ENCODE measurements at regions not wholly inside any gene's neighbourhood (a gene's known extent, or its start where the extent isn't known, plus 50 kb on each side); places are given as distances from the start of the nearest gene placed in this dataset.
A peak's percentile ranks its signal among the peaks of the same experiment; 100 is the strongest.
"Not testable (repeated sequence)": the region's sequence is repeated elsewhere in the genome, so short reads cannot be mapped to it uniquely, and the experiment has no call there.

DNA sequence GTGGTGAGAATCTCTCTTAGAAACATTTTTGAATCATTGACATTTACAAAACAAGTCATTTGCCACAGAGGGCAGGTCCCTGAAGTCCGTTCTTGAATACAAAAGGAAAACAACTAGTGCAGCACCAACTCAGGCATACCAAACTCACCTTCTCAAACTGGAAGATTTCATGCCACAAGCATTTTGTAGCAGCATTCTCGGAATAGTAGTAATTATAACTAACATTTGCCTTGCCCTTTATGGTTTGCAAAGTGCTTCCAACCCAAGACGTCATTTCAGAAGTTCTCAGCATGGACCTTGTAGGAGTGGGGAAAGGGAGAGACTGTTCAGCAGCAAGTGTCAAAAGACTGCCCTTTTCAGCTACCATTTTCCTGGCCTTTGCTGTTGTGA is 344.6 kb downstream of the RFC3 start:
- no peak for DNase-seq (ENCODE audit: low read depth)

DNA sequence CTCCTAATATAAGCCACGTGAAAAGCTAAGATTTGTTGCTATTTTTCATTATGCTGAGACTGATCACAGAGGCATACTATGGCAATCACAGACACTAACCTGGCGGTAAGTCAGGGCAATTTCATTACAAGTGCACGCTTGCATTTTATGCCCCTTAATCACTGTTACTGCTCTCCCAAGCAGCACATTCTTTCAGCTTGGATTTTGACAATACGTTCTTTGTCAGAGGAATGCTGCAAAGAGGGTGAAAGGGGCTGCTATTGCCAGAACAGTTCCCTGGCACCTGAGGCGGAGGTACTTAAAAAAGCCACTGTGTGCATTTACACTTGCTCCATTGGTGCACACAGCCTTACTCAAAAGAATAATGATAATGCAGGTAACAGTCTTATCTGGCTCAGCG is 346.6 kb downstream of the RFC3 start:
- no peak for DNase-seq (ENCODE audit: low read depth)

DNA sequence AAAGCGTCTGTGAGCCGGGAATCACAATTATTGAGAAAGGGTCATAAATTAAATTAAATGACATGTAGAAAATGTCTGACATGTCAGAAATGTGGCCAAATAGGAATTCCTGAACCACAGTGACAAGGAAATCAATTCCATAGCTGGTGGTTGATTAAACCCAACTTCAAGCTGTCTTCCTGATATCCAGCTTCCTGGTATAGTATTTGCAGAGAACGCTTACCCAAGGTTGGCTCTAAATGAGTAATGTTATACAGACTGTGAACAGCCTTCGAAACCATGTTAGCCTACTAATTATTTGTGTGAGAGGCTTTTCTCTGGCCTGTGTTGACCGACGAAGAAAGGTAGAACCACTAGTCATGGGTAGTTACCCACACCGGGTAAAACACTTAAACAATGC is 347.2 kb downstream of the RFC3 start:
- no peak for DNase-seq (ENCODE audit: low read depth)

DNA sequence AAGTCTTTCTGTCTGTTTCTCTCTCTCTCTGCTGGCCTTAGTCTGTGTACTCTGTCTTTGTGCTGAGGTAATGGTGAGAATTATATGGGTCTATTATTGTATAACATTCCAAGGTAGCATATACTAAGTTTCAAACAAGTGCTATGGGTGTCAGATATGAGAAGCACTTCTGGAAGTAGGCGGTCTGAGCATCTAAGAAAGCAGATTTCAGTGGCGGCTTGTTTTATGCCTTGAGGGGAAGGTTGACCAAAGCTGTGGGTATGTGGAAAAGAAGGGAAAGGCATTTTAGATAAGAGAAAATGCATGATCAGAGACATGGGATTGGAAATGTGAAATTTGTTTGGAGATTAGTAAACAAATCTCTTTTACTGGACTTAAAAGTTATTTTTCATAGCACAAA is 348.5 kb downstream of the RFC3 start:
- no peak for DNase-seq (ENCODE audit: low read depth)

DNA sequence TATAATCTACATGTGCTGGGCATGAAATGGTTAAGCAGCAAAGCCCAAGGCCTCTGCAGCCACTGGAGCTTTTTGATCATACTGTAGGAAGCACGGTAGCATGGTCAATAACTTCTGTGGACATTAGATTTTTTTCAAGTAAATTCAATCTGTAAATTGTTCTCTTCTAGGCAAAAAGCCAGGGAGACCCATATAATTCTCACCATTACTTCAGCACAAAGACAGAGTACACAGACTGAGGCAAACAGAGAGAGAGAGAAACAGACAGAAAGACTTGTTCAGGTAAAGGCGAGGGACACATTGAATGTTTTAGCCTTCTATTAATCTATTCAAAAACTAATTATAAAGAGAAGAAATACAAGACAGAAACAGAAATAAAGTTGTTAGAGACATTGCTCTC is 349.4 kb downstream of the RFC3 start:
- DNase-seq (ENCODE audit: low read depth): no peak

DNA sequence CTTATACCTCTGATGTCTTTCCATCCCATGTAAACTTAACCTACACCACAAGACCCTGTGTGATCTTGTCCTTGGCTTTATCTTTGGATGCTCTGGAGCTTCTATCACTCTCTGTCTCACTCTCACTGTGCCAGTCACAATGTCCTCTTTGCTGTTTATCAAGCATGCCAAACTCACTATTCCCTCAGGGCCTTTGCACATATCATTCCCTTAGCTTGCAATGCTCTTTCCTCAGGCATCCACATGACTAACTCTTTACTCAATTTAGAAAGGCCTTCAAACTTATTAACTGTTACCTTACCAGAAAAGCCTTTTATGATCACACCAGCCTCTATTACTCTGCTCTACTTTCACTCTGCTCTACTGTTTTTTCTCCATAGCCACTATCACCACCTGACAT is 354.1 kb downstream of the RFC3 start:
- no peak for DNase-seq (ENCODE audit: low read depth)

DNA sequence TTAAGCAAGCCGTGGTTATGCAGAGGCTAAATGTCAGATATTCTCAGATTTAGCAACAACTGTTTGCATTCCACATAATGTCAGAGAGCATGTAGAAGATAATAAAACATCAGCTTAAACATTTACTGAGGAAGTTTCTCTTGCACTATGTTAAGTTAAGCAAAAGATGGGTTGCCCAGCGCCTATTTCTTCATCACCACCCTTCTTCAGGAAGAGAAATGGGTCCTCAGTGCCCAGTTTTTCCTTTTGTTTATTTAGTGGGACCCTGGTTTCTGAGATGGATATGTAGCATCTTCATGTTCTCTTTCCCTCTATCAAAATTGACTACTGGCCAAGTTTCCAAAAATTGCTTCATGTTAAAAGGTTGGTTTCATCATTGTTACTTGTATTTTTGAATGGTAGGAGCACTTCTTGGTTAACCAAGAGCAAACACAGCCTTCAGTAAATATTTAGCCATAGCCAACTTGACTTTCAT is 356.8 kb downstream of the RFC3 start:
- DNase-seq (ENCODE audit: low read depth): no peak

DNA sequence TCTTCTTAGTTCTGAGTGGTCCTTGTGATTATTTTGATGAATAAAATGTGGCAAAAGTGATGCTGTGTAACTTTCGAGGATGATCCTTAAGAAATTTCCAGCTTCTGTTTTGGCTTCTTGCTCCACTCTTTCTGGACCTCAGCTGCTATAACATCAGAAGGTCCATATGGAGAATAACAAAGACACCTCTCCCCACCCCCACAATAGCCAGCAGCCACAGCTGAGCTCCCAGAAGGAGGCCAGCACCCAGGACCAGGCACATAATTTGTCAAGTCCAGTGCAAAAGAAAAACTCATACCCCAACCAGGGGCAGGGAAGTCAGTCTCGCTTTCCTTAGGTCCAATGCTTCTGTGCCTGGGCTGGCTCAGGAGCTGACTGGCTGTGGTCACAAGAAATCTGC is 357.6 kb downstream of the RFC3 start:
- no peak for DNase-seq (ENCODE audit: low read depth)

DNA sequence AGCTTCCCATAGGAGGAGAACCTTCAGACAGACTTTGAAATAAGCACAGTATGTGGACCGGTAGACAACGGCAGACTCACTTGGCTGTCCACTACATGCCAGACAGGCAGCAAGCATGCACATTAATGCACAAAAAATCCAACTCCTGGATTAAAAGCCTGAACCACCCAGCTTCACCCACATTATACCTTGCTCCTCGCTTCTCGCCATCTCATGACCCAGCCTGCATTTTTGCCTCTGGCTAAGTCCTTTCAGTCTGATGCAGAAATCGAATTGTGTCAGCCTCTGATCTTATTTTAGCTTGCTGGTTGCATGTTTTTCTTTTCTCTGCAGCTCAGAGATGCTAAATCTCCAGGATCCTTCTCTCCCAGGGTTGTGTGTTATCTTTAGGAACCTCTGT is 358.7 kb downstream of the RFC3 start:
- DNase-seq (ENCODE audit: low read depth): no peak

DNA sequence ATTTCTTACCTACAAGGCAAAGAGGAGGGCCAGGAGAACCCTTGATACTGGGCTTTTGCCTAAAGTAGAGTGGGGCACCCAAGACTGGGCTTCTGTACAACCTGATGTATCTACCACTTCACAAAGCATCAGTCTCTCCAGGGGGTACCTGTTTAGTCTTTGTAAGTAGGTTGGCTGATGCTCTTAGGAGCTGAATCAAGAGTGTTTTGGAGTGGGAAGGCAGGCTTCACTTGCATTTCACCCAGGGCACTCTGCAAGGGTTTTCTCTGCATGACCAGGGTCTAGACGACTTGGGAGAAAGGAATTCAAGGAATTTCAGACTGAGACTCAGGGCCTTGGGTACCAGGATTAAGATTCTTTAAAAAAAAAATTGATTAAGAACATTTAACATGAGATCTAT is 361.5 kb downstream of the RFC3 start:
- no peak for DNase-seq (ENCODE audit: low read depth)

DNA sequence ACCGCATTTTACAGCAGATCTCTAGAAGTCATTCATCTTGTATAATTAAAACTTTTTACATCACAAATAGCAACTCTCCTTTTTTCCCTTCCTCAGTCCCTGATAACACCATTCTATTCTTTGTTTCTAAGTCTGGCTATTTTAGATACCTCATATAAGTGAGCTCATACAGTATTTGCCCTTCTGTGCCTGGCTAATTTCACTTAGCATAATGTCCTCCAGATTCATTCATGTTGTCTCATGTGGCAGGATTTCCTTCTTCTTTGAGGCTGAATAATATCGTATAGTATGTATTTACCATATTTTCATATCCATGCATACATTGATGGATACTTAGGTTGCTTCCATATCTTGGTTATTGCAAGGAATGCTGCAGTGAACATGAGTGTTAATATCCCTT is 362.0 kb downstream of the RFC3 start:
- no peak for DNase-seq (ENCODE audit: low read depth)

DNA sequence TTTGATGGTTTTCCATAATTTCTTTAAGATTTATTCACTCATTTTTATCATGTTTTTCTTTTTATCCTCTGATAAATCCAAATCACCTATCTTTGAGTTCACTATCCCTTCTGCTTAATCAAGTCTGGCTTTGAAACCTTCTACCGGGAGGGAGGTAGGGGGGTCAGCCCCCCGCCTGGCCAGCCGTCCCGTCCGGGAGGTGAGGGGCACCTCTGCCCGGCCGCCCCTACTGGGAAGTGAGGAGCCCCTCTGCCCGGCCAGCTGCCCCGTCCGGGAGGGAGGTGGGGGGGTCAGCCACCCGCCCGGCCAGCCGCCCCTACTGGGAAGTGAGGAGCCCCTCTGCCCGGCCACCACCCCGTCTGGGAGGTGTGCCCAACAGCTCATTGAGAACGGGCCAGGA is 363.3 kb downstream of the RFC3 start:
- DNase-seq (ENCODE audit: low read depth): not testable (repeated sequence)

DNA sequence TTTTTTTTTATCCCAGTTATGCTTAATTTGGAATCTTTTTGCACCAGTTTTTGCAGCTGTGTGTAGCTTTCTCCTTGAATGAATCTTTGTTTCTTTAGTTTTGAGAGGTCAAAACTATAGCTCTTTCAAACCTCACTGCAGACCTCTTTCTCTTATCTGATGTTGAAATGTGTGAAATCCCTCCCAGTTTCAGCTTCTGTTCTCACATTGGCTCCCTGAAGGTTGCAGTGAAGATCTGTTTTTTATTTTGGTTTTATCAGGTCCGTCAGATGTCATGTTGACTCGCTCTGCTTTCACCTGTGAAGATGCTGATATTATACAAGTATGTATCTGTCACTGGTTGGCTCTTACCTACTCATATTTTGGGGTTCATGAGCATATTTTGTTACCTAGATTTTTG is 372.0 kb downstream of the RFC3 start:
- DNase-seq (ENCODE audit: low read depth): no peak

DNA sequence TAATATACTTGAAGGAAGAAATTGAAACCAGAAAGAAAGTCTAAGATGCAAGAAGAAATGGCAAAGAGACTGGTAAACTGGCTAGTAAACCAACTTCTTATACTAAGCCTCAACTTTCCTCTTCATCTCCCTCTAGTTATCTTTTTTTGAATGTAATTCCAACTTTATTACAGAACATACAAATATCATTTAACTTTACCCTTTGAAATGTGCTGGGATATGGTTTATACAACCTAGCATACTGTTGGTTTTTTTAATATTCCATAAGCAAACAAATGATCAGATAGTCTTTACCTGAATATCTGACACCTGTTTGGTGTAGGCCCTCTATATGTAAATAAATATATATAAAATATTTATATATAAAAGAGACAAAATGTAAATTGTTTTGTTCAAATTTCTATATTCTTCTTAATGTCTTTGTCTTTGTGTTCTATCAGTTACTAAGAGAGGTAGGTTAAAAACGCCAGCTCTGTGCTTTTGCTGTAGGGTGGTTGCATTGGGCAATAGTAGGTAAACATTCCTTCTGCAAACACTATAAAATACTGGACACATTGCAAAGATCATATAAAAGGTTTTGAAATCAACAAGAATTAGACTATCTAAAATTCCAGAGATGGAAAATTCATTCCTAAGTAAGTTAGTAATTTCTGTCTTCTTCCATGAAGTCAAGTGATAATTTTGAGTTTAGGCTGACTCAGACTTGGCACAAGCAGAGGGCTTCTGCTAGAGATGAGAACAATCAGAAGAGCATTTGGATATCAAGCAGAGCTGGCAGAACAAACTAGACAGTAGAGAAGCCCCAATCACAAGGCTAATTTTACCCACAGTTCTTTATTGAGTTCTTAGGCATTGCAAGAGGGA is 383.3 kb downstream of the RFC3 start:
- DNase-seq (ENCODE audit: low read depth): no peak

DNA sequence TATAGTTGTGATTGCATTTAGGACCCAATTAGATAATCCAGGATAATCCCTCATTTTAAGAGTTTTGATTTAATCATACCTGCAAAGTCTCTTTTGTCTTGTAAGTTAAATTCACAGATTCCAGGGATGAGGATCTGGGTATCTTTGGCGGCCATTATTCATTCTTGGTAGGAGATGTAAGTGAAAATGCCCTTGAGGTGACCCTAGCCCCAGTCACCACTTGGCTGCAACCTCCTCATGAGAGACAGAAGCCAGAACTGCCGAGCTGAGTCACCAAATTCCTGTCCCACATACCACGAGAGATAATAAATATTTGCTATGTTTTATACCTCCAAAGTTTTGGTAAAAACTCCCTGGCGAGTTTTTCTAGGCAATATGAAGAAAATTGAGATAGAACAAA is 389.4 kb downstream of the RFC3 start:
- peak; percentile 76 for DNase-seq (ENCODE audit: low read depth)

DNA sequence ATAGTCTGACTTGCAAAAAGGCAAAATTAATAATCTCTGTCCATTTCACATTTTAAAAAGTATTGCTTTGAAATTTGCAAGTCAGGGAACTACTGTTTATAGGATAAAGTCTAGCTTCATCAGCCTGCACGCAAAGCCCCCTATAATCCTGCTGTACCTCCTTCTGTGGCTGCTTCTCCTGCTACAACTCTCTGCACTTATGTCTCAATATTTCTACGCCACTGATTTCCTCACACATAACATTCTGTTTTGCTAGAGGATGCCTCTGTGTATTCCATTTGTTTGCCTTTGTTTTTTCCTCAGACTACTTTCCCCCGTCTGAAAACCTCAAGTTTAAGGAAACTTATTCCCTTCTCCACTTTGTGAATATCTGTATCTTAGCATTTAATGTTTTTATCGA is 389.9 kb downstream of the RFC3 start:
- no peak for DNase-seq (ENCODE audit: low read depth)

DNA sequence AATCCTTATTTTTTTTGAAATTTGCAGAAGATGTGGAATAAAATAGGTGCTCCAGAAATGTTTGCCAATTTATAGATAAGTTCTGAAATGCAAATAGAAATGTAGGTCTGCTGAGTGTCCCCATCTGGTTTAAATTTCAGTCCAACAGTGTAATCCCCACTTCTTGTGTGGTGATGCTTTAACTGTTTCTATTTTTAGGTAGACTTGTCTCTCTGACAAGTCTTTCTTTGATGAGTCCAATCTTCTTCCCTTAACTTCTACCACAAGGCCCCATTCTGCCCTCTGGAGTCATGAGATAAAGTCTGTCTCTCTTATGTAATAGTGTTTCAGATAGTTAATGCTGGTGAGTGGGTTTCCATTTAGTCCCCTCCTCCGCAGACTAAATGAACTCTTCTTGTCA is 390.4 kb downstream of the RFC3 start:
- no peak for DNase-seq (ENCODE audit: low read depth)

DNA sequence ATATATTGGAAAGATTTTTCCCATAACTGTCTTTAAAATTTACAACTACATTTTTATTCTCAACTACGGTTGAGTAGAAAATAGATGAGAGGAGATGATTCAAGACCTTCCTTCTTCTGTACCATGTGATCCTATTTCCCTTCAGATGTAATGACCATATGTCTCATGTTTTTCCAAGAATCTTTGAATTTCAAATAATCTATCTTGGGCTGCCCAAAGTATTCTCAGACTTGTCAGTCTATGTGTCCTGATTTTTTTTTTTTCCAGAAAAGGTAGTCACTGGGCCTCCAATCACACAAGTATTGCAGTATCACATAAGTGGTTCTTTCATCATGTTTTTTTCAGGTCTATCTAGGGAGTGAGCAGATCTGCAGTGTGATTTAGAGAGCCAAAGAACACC is 392.4 kb downstream of the RFC3 start:
- no peak for DNase-seq (ENCODE audit: low read depth)

DNA sequence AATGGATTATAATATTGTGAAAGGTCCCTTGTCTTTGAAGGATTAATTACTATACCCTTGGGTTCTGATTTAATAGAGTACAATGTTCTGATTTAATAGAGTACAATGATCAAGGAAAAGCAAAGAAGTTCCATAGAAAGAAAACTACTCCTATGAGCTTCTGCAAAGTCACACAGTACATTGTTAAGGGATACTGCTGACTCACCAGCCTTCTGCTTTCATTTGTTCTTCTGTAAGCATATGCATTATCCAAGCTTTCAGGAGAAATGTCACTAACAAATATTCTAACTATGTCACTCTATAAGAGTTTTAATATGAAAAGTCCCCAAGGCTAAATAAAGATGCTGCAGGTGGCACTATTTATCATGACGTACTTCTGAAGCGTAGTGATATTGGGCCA is 396.7 kb downstream of the RFC3 start:
- DNase-seq (ENCODE audit: low read depth): no peak

DNA sequence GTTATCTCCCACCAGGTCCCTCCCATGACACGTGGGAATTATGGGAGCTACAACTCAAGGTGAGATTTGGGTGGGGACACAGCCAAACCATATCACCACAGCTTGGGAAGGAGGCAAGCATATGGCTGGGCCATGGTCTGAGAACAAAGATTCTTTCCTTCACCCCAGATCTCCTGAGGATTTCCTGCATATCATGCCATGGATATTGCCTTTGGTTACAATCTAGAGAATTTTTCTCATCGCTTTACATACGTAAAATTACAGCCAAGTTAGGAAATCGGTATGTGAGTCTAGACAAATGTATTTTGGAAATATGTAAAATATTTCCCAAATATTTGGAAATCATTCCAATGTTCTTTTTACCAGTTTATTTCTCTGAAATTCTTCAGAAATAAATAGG is 398.3 kb downstream of the RFC3 start:
- DNase-seq (ENCODE audit: low read depth): no peak

DNA sequence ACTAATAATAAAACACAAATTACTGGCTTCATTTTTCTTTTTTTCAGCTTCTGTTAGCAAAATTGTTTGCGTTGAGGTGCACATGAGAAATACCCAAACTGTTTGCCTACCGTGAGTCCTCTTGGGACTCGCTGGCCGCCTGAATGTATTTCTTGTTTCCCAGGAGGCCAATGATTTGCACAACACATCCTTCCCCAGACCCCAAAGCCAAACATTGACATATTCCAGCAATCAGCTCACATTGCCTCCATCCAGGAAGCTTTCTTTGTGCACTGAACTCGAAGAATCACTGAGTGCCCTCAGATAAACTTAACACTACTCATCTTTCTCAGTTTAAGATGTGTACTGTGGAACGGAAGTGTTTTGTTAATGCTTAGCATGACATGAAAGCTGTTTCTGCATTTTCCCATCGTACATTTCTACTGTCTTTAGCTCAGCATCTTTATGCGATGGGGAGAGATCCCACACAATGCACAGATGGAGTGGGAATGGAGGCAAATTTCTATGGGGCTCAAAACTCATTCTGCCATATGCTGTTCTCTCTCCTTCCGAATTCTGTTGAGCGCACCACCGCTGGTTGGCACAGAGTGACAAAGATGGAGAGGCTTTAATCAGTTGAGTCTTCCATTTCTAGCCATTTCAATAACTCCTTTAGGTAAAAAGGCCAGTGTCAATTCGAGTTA is 399.5 kb downstream of the RFC3 start:
- no peak for DNase-seq (ENCODE audit: low read depth)

DNA sequence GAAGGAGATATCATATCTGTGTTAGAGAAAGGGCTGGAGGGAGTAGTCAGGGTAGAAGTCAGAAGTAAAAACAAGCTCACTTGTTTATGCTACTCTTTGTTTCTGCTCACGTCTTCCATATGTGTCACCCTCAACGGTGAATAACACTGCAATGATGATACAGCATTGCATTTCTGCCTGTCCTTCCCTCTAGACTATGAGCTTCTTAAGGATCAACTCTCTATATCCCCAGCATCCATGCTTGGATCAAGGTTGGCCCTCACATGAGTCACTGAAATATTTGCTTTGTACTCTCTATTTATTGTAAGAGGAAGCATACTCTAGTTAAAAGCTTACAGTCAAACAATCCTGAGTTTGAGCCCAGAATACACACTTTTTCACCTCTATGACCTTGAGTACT is 406.0 kb downstream of the RFC3 start:
- peak; percentile 45 for DNase-seq (ENCODE audit: low read depth)

DNA sequence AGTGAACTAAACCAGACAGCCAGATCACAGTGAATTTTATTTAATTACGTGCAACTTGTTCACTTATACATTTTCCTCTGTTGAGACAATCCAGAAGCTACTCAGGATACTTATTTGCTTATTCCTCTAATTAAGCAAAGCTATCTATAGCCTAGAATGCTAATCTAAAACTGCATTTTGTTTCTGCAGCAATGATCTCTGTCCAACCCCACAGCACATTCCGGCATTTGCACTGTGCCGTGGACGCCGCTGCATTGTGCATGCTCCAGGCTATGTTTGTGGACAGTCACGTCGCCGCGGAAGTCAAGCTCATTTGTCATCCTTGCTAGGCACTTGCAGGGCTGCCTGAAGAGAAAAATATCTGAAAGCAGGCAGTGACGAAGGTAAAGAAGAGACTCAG is 406.9 kb downstream of the RFC3 start:
- DNase-seq (ENCODE audit: low read depth): no peak

Measured in HT1080 (cell line).